ENCODE measurements at regions not wholly inside any gene's neighbourhood (a gene's known extent, or its start where the extent isn't known, plus 50 kb on each side); places are given as distances from the start of the nearest gene placed in this dataset.

GRCh38 chr12:17665839-17666238 lies 424.2 kb downstream of the RERGL start:
- H3K27ac ChIP-seq (ENCODE audit: extremely low read depth, low read depth, low read length), result no peak overlapping the region
- no peaks in the 10 kb centered on the region for H3K9me1 ChIP-seq (ENCODE audit: control insufficient read depth, insufficient read depth, low read length)
- H2AFZ ChIP-seq (ENCODE audit: low read depth, low read length), result no peak overlapping the region
- H4K20me1 ChIP-seq (replicated peaks; ENCODE audit: control insufficient read depth, insufficient read depth, low read length), result no peaks in the 10 kb centered on the region
- H3K9ac ChIP-seq (ENCODE audit: insufficient read depth in 1 of 2, low read depth in 2 of 2, low read length in 2 of 2), result no peak overlapping the region
- BruUV-seq (replicated peaks), result no TSS peak
- TF ChIP-seq ZNF277 (CRISPR knock-in tag; IDR thresholded peaks at IDR 0.05; ENCODE audit: borderline replicate concordance) (no peak), BRF2 (IDR thresholded peaks at IDR 0.05; ENCODE audit: borderline replicate concordance, insufficient read depth, insufficient read length) (no peak), ZNF644 (tag; IDR thresholded peaks at IDR 0.05; ENCODE audit: low read depth) (no peak), UBTF (IDR thresholded peaks at IDR 0.05; ENCODE audit: borderline replicate concordance in 1 of 2, low read depth in 2 of 2, low read length in 2 of 2) (no peak), ZC3H8 (IDR thresholded peaks at IDR 0.05) (no peak)
- no peaks in the 10 kb centered on the region for H3K9me3 ChIP-seq (replicated peaks; ENCODE audit: control insufficient read depth, insufficient read depth, low read depth, low read length)
- intact Hi-C loops (cut with micrococcal nuclease), result no loop called here
- no peak overlapping the region for H3K4me3 ChIP-seq
- ATAC-seq (no peak), FAIRE-seq (no peak), DNase-seq (ENCODE audit: extremely low read depth in 1 of 4, low spot score in 3 of 4) (no peak)
- H3K4me2 ChIP-seq (ENCODE audit: insufficient read depth, low read length), result no peak overlapping the region
- H3K36me3 ChIP-seq (ENCODE audit: control insufficient read depth, insufficient read depth, low read length), result no peaks in the 10 kb centered on the region
- no peaks in the 10 kb centered on the region for H3K27me3 ChIP-seq (ENCODE audit: control insufficient read depth in 2 of 2, insufficient read depth in 2 of 2, low read length in 2 of 2)
- ChIA-PET CTCF (ENCODE audit: low intra/inter-chr PET ratio) (no interaction called here), POLR2A (no interaction called here)
- in situ Hi-C loops (cut with MboI), result no loop called here
- H3K4me1 ChIP-seq (replicated peaks in 1 of 2; ENCODE audit: control insufficient read depth in 2 of 2, insufficient read depth in 2 of 2, low read length in 2 of 2), result no peaks in the 10 kb centered on the region
- WGBS (ENCODE audit: insufficient coverage, low coverage, missing lambda C conversion rate), result 0% methylated on average over 9 of the region's 9 CpGs
- H3K79me2 ChIP-seq (ENCODE audit: control insufficient read depth, insufficient read depth, low read length), result no peaks in the 10 kb centered on the region

All from K562 (cell line).